Lung microvascular endothelial cell (primary cell): ENCODE measurements at regions not wholly inside any gene's neighbourhood (a gene's known extent, or its start where the extent isn't known, plus 50 kb on each side); places are given as distances from the start of the nearest gene placed in this dataset.

Source experiments
- DNase-seq, 2 donors: peaks; one replicate each; pipeline versions ENCODE4 v3.0.0 to v3.0.0-alpha.2; 2010; ENCODE audit warnings: low read depth in 2 of 2

- no peak for DNase-seq
Measured at GRCh38 chr13:57784633-57785032, 153.1 kb downstream of the PCDH17 start.

GRCh38 chr13:57787058-57787791 lies 155.7 kb downstream of the PCDH17 start:
- DNase-seq: no peak

GRCh38 chr13:57799624-57800023 lies 168.1 kb downstream of the PCDH17 start:
- DNase-seq: no peak

GRCh38 chr13:57813651-57814050 lies 182.1 kb downstream of the PCDH17 start:
- no peak for DNase-seq

- DNase-seq: no peak
Measured at GRCh38 chr13:57815600-57815999, 184.1 kb downstream of the PCDH17 start.

GRCh38 chr13:57820924-57821323 lies 189.4 kb downstream of the PCDH17 start:
- DNase-seq: no peak

GRCh38 chr13:57823704-57824103 lies 192.2 kb downstream of the PCDH17 start:
- no peak for DNase-seq

- DNase-seq: no peak
Measured at GRCh38 chr13:57824121-57824520, 192.6 kb downstream of the PCDH17 start.

- DNase-seq: no peak
Measured at GRCh38 chr13:57825066-57825465, 193.5 kb downstream of the PCDH17 start.

- no peak for DNase-seq
Measured at GRCh38 chr13:57829496-57829895, 198.0 kb downstream of the PCDH17 start.

GRCh38 chr13:57832187-57832586 lies 200.6 kb downstream of the PCDH17 start:
- DNase-seq: no peak

GRCh38 chr13:57837801-57838200 lies 206.3 kb downstream of the PCDH17 start:
- DNase-seq: no peak

- no peak for DNase-seq
Measured at GRCh38 chr13:57843521-57843920, 212.0 kb downstream of the PCDH17 start.

- DNase-seq: no peak
Measured at GRCh38 chr13:57846600-57847173, 215.1 kb downstream of the PCDH17 start.

GRCh38 chr13:57857945-57858344 lies 226.4 kb downstream of the PCDH17 start:
- DNase-seq: no peak

GRCh38 chr13:57858376-57858775 lies 226.8 kb downstream of the PCDH17 start:
- DNase-seq: no peak

GRCh38 chr13:57862879-57863278 lies 231.3 kb downstream of the PCDH17 start:
- DNase-seq: no peak

- no peak for DNase-seq
Measured at GRCh38 chr13:57865600-57866294, 234.2 kb downstream of the PCDH17 start.

GRCh38 chr13:57874530-57874929 lies 243.0 kb downstream of the PCDH17 start:
- no peak for DNase-seq

GRCh38 chr13:57877601-57878000 lies 246.1 kb downstream of the PCDH17 start:
- DNase-seq: no peak

- DNase-seq: no peak
Measured at GRCh38 chr13:57878291-57878690, 246.7 kb downstream of the PCDH17 start.

- no peak for DNase-seq
Measured at GRCh38 chr13:57897225-57897624, 265.7 kb downstream of the PCDH17 start.

- DNase-seq: no peak
Measured at GRCh38 chr13:57899096-57899495, 267.6 kb downstream of the PCDH17 start.
